Lower leg skin (tissue), 4 donors: ENCODE measurements at regions not wholly inside any gene's neighbourhood (a gene's known extent, or its start where the extent isn't known, plus 50 kb on each side); places are given as distances from the start of the nearest gene placed in this dataset.

Source experiments
- DNase-seq, 2 donors: peaks; one replicate each; pipeline ENCODE4 v3.0.0-alpha.2; 2019; ENCODE audit warnings: low spot score in 2 of 2
- H3K4me3 ChIP-seq: fragments of 200-600 bp; sonication (generic); 2 replicates; pipeline ENCODE4 v1.5.1; 2017; ENCODE audit warnings: mild to moderate bottlenecking, low read depth; ENCODE audit not compliant: poor library complexity, severe bottlenecking
- POLR2A ChIP-seq, 2 donors: fragments of 450-650 bp; IDR thresholded peaks; one replicate each; pipeline ENCODE4 v1.6.1; 2016 to 2017; ENCODE audit warnings: antibody characterized with exemption in 2 of 2, mild to moderate bottlenecking in 1 of 2, moderate library complexity in 1 of 2
- WGBS, 2 donors: methylation state at CpG; one replicate each; pipeline ENCODE4 v1.1.5; 2018; 5-methylcytosine and 5-hydroxymethylcytosine counted together
- intact Hi-C: fragments of 100-400 bp; cut with DNase I; formaldehyde crosslinking; loops from one replicate; pipeline ENCODE4 v1.15.0; 2023; ENCODE audit warnings: low total_unique reads
- TF ChIP-seq, protein P1 (sequence below), 3 donors: fragments of 450-650 bp; IDR thresholded peaks; one replicate each; pipeline ENCODE4 v1.5.1; 2016; ENCODE audit warnings: antibody characterized with exemption in 3 of 3, mild to moderate bottlenecking in 3 of 3, moderate library complexity in 2 of 3

- no peak overlapping the region for H3K4me3 ChIP-seq
- WGBS, 2 donors = 83 to 87% methylated on average over 7 of the region's 7 CpGs
- intact Hi-C loops = no loop called here
- DNase-seq = no peak
- no peak for TF ChIP-seq POLR2A (IDR thresholded peaks at IDR 0.05)
- TF ChIP-seq, protein P1, sequence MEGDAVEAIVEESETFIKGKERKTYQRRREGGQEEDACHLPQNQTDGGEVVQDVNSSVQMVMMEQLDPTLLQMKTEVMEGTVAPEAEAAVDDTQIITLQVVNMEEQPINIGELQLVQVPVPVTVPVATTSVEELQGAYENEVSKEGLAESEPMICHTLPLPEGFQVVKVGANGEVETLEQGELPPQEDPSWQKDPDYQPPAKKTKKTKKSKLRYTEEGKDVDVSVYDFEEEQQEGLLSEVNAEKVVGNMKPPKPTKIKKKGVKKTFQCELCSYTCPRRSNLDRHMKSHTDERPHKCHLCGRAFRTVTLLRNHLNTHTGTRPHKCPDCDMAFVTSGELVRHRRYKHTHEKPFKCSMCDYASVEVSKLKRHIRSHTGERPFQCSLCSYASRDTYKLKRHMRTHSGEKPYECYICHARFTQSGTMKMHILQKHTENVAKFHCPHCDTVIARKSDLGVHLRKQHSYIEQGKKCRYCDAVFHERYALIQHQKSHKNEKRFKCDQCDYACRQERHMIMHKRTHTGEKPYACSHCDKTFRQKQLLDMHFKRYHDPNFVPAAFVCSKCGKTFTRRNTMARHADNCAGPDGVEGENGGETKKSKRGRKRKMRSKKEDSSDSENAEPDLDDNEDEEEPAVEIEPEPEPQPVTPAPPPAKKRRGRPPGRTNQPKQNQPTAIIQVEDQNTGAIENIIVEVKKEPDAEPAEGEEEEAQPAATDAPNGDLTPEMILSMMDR (IDR thresholded peaks at IDR 0.05) = no peak
These were observed 64.1 kb upstream of the NDUFV2 start for GRCh38 chr18:9038277-9038871.

DNA sequence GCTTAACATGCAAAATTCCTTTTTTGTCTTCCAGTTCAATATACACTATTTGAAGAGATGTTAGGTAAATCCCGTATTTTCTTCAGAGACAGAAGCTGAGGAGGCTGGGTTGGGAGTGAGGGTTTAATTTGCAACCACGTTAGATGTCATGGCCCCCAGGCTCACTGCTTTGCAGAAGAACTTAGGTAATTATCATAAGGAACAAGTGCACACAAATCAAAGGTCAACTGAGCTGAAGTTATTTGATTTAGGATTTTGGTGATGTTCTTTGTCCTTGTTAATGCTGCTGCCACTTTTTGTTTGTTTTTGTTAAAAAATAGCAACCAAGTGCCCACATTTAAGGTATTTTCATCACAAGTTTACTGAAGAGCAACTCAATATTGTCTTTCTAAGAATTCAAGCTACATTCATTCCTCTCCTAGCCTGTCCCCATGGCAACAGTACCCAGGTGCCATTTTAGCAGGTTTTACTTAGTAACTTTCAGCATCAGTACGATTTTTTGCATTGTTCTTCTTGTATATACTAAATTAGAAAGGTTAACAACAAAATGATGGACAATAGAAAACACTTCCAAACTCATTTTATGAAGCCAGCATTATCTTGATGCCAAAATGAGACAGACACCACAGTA is 62.9 kb upstream of the NDUFV2 start:
- 79 to 89% methylated on average over 3 of the region's 3 CpGs for WGBS, 2 donors
- intact Hi-C loops = no loop called here
- no peak overlapping the region for H3K4me3 ChIP-seq
- TF ChIP-seq, protein P1 (IDR thresholded peaks at IDR 0.05) = no peak
- TF ChIP-seq POLR2A (IDR thresholded peaks at IDR 0.05) = no peak
- DNase-seq = no peak

GRCh38 chr18:9042766-9043481 is 59.6 kb upstream of the NDUFV2 start:
- intact Hi-C loops = no loop called here
- no peak for DNase-seq
- no peak overlapping the region for H3K4me3 ChIP-seq
- TF ChIP-seq POLR2A (IDR thresholded peaks at IDR 0.05) = no peak
- TF ChIP-seq, protein P1 (IDR thresholded peaks at IDR 0.05) = no peak
- 84 to 93% methylated on average over 6 of the region's 6 CpGs for WGBS, 2 donors

DNA sequence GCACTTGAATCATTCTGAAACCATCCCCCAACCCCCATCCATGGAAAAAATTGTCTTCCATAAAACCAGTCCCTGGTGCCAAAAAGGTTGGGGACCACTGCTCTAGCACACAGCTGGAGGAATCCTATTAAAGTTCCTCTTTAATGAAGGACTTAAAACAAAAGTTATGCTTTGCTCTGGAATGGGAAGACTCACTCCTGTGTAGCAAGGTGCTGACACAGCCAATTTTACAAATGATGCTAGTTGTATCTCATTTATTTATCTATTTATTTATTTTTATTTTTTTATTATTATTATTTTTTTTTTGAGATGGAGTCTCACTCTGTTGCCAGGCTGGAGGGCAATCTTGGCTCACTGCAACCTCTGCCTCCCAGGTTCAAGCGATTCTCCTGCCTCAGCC is 58.9 kb upstream of the NDUFV2 start:
- no peak for DNase-seq
- no peak overlapping the region for H3K4me3 ChIP-seq
- intact Hi-C loops = no loop called here
- 100% methylated on average over 1 of the region's 1 CpG for WGBS, 2 donors
- no peak for TF ChIP-seq POLR2A (IDR thresholded peaks at IDR 0.05)
- TF ChIP-seq, protein P1 (IDR thresholded peaks at IDR 0.05) = no peak

DNA sequence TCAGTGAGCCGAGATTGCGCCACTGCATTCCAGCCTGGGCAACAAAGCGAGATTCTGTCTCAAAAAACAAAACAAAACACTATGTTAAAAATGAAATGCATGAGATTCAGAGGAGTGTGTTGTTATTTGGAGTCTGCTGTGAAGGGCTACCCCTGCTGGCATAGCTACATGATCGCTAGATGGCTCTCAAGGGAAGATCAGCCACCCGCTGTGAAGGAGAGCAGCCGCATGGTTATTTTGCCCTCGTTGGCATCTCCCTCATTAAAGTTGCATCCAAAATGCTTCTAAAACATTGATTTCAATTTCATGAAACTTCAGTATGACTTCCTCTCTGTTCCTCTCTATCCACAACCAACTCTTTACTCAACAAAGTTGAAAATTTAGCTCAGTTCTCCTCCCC is 54.8 kb upstream of the NDUFV2 start:
- no peak for TF ChIP-seq POLR2A (IDR thresholded peaks at IDR 0.05)
- TF ChIP-seq, protein P1 (IDR thresholded peaks at IDR 0.05) = no peak
- DNase-seq = no peak
- intact Hi-C loops = no loop called here
- no peak overlapping the region for H3K4me3 ChIP-seq
- WGBS, 2 donors = 82 to 91% methylated on average over 7 of the region's 7 CpGs
